ENCODE measurements at regions not wholly inside any gene's neighbourhood (a gene's known extent, or its start where the extent isn't known, plus 50 kb on each side); places are given as distances from the start of the nearest gene placed in this dataset.

DNA sequence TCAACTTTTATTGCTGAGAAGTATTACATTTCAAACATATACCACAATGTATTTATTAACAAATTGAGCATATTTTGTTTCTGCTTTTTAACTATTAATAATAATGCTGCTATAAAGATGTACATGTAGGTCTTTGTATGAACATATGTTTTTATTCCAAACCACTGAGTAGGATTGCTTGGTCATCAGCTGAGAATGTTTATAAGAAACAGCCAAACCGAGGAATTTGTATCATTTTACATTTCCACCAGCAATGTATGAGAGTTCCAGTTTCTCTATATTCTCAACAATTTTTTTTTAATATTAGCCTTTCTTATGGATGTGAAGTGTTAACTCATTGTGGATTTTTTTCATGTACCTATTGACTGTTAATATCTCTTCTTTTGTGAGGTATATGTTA lies 119.5 kb upstream of the MDFIC2 start:
- WGBS, 2 donors: 77 to 84% methylated on average over 1 of the region's 1 CpG

GRCh38 chr3:70426071-70426470 lies 113.6 kb upstream of the MDFIC2 start:
- H3K36me3 ChIP-seq: no peaks in the 10 kb centered on the region
- H3K4me3 ChIP-seq: no peak overlapping the region
- H3K9me3 ChIP-seq: no peaks in the 10 kb centered on the region
- intact Hi-C loops (cut with DNase I): no loop called here
- no peak for DNase-seq
- no peaks in the 10 kb centered on the region for H3K27me3 ChIP-seq
- H3K4me1 ChIP-seq: no peaks in the 10 kb centered on the region
- TF ChIP-seq, protein P1, sequence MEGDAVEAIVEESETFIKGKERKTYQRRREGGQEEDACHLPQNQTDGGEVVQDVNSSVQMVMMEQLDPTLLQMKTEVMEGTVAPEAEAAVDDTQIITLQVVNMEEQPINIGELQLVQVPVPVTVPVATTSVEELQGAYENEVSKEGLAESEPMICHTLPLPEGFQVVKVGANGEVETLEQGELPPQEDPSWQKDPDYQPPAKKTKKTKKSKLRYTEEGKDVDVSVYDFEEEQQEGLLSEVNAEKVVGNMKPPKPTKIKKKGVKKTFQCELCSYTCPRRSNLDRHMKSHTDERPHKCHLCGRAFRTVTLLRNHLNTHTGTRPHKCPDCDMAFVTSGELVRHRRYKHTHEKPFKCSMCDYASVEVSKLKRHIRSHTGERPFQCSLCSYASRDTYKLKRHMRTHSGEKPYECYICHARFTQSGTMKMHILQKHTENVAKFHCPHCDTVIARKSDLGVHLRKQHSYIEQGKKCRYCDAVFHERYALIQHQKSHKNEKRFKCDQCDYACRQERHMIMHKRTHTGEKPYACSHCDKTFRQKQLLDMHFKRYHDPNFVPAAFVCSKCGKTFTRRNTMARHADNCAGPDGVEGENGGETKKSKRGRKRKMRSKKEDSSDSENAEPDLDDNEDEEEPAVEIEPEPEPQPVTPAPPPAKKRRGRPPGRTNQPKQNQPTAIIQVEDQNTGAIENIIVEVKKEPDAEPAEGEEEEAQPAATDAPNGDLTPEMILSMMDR (IDR thresholded peaks at IDR 0.05): no peak
- TF ChIP-seq EP300 (IDR thresholded peaks at IDR 0.05) (no peak), POLR2AphosphoS5 (IDR thresholded peaks at IDR 0.05) (no peak), POLR2A (IDR thresholded peaks at IDR 0.05) (no peak)
- H3K27ac ChIP-seq: no peak overlapping the region

More for the DNA sequence above, 119.5 kb upstream of the MDFIC2 start:
- Histone ChIP-seq H3K9me3 (no peaks in the 10 kb centered on the region), H3K4me3 (no peak overlapping the region), H3K36me3 (no peaks in the 10 kb centered on the region), H3K27ac (no peak overlapping the region), H3K27me3 (no peaks in the 10 kb centered on the region), H3K4me1 (no peaks in the 10 kb centered on the region)
- DNase-seq: no peak
- intact Hi-C loops (cut with DNase I): no loop called here
- TF ChIP-seq, protein P1 (IDR thresholded peaks at IDR 0.05): no peak
- TF ChIP-seq POLR2AphosphoS5 (IDR thresholded peaks at IDR 0.05) (no peak), POLR2A (IDR thresholded peaks at IDR 0.05) (no peak), EP300 (IDR thresholded peaks at IDR 0.05) (no peak)

DNA sequence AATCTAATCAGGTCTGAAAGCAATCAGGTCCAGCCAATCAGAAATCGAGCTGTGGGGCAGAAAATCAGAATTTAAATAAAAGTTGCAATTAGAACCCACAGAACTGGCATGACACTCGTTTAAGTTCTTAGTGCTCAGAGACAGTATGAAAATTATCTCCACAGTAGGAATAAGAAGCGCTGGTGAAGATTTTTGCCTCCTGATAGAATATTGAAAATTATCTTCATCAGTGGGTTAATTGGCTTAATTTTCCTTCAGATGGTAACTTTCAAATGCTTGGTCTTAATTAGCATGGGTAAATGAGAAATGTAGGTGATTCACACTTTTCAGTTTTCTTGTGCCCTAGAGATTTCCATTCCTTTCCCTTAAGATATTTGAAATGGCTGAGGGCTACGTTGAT lies 109.1 kb upstream of the MDFIC2 start:
- Histone ChIP-seq H3K9me3 (no peaks in the 10 kb centered on the region), H3K27ac (no peak overlapping the region), H3K4me1 (no peaks in the 10 kb centered on the region), H3K27me3 (no peaks in the 10 kb centered on the region), H3K36me3 (no peaks in the 10 kb centered on the region), H3K4me3 (no peak overlapping the region)
- WGBS, 2 donors: 67 to 75% methylated on average over 4 of the region's 4 CpGs
- DNase-seq: no peak
- intact Hi-C loops (cut with DNase I): no loop called here
- no peak for TF ChIP-seq POLR2AphosphoS5 (IDR thresholded peaks at IDR 0.05)
- TF ChIP-seq POLR2A (IDR thresholded peaks at IDR 0.05): no peak
- TF ChIP-seq, protein P1 (IDR thresholded peaks at IDR 0.05): no peak
- no peak for TF ChIP-seq EP300 (IDR thresholded peaks at IDR 0.05)

DNA sequence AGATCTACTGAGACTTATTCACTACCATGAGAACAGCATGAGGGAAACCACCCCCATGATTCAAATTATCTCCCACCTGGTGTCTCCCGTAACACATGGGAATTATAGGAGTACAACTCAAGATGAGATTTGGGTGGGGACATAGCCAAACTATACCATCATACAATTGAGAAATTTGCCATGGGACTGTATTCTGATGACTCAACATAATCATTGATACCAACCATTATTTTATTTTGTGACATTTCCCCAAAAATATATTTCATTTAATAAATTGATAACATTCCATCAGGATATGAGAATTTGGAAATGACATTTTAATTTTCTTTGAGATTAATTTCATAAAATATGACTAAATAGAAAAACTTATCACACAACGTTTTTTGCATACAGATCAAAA lies 96.6 kb upstream of the MDFIC2 start:
- no peak for DNase-seq
- no peaks in the 10 kb centered on the region for H3K27me3 ChIP-seq
- no peaks in the 10 kb centered on the region for H3K4me1 ChIP-seq
- H3K4me3 ChIP-seq: no peak overlapping the region
- WGBS, 2 donors: 81 to 89% methylated on average over 2 of the region's 2 CpGs
- intact Hi-C loops (cut with DNase I): no loop called here
- TF ChIP-seq, protein P1 (IDR thresholded peaks at IDR 0.05): no peak
- TF ChIP-seq POLR2A (IDR thresholded peaks at IDR 0.05) (no peak), POLR2AphosphoS5 (IDR thresholded peaks at IDR 0.05) (no peak), EP300 (IDR thresholded peaks at IDR 0.05) (no peak)
- peaks cover 0 to 4% (median 0%) of the 10 kb centered on the region in 4 donors for H3K9me3 ChIP-seq
- H3K36me3 ChIP-seq: no peaks in the 10 kb centered on the region
- H3K27ac ChIP-seq: no peak overlapping the region

DNA sequence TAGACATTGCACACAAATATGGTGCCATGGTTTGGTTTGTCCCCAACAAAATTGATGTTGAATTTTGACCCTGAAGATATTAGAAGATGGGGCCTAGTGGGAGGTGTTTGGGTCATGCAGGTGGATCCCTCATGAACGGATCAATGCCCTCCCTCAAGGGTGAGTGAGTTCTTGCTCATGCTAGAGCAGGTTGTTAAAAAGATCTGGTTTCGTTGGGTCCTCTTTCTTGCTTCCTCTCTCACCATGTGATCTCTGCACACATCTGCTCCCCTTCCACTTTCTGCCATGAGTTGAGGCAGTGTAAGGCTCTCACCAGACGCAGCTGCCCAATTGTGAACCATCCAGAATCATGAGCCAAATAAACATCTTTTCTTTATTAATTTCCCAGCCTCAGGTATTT lies 87.8 kb upstream of the MDFIC2 start:
- TF ChIP-seq EP300 (IDR thresholded peaks at IDR 0.05) (no peak), POLR2AphosphoS5 (IDR thresholded peaks at IDR 0.05) (no peak), POLR2A (IDR thresholded peaks at IDR 0.05) (no peak)
- TF ChIP-seq, protein P1 (IDR thresholded peaks at IDR 0.05): no peak
- Histone ChIP-seq H3K27me3 (no peaks in the 10 kb centered on the region), H3K36me3 (no peaks in the 10 kb centered on the region), H3K4me3 (no peak overlapping the region), H3K9me3 (no peaks in the 10 kb centered on the region), H3K27ac (no peak overlapping the region), H3K4me1 (no peaks in the 10 kb centered on the region)
- WGBS, 2 donors: 66 to 78% methylated on average over 3 of the region's 3 CpGs
- intact Hi-C loops (cut with DNase I): no loop called here
- no peak for DNase-seq

All from sigmoid colon (tissue), 6 donors.